Colonic mucosa (tissue), 4 donors: ENCODE measurements at regions not wholly inside any gene's neighbourhood (a gene's known extent, or its start where the extent isn't known, plus 50 kb on each side); places are given as distances from the start of the nearest gene placed in this dataset.

ENCODE experiments used
- DNase-seq: peaks from one replicate; pipeline ENCODE4 v3.0.0-alpha.2; 2020
- H3K27ac ChIP-seq: fragments of 200-600 bp; one replicate; pipeline ENCODE4 v1.8.0; 2021
- H3K27me3 ChIP-seq: fragments of 200-600 bp; one replicate; pipeline ENCODE4 v1.8.0; 2021
- H3K36me3 ChIP-seq: fragments of 200-600 bp; one replicate; pipeline ENCODE4 v1.8.0; 2021
- H3K4me1 ChIP-seq: fragments of 200-600 bp; one replicate; pipeline ENCODE4 v1.8.0; 2021; ENCODE audit warnings: mild to moderate bottlenecking
- H3K4me3 ChIP-seq: fragments of 200-600 bp; one replicate; pipeline ENCODE4 v1.8.0; 2021
- H3K9ac ChIP-seq, 2 donors: one replicate each; pipeline ENCODE4 v1.7.0; 2013; ENCODE audit warnings: control low read depth in 2 of 2, low read depth in 2 of 2, low read length in 2 of 2
- H3K9me3 ChIP-seq: fragments of 200-600 bp; one replicate; pipeline ENCODE4 v1.8.0; 2021
- CTCF ChIP-seq: fragments of 200-600 bp; IDR thresholded peaks from one replicate; pipeline ENCODE4 v1.8.0; 2022; ENCODE audit warnings: antibody characterized with exemption, mild to moderate bottlenecking
- intact Hi-C: fragments of 100-400 bp; cut with DNase I; formaldehyde crosslinking; loops from one replicate; pipeline ENCODE4 v1.14.1; 2022
- donor health status: healthy.
- donor health status: DM: no; HTN: no; CAD: no.
- donor health status: DM: no; HTN: no; CAD: no.

- Histone ChIP-seq H3K27ac (no peak overlapping the region), H3K9me3 (no peaks in the 10 kb centered on the region), H3K4me3 (no peak overlapping the region), H3K4me1 (no peaks in the 10 kb centered on the region), H3K27me3 (no peaks in the 10 kb centered on the region), H3K36me3 (no peaks in the 10 kb centered on the region), H3K9ac (no peak overlapping the region)
- intact Hi-C loops: no loop called here
- no peak for TF ChIP-seq CTCF
- no peak for DNase-seq
Observed at GRCh38 chr13:55528434-55528833, 1612.3 kb upstream of the PRR20A start.

DNA sequence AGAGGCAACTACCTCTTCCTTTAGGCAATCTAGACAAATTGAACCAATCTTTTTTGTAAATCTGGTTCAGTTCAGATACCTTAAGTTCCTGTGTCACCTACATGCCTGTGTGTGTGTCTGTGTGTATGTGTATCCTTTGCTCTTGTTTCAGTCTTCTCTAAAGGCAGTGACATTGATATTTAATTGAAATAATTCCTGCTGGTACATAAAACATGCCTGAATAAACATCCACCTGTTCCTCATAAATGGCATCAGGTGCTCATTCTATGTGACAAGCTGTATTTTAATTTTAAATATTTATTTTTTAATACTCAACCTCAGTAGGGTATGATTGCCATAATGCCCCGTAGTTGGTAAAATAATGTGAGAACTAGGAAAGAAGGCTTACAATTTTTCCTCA, 1606.4 kb upstream of the PRR20A start:
- no peak for TF ChIP-seq CTCF
- H3K9me3 ChIP-seq: no peaks in the 10 kb centered on the region
- intact Hi-C loops: no loop called here
- no peaks in the 10 kb centered on the region for H3K4me1 ChIP-seq
- H3K4me3 ChIP-seq: no peak overlapping the region
- H3K27me3 ChIP-seq: no peaks in the 10 kb centered on the region
- H3K9ac ChIP-seq: no peak overlapping the region
- H3K27ac ChIP-seq: no peak overlapping the region
- no peak for DNase-seq
- no peaks in the 10 kb centered on the region for H3K36me3 ChIP-seq

DNA sequence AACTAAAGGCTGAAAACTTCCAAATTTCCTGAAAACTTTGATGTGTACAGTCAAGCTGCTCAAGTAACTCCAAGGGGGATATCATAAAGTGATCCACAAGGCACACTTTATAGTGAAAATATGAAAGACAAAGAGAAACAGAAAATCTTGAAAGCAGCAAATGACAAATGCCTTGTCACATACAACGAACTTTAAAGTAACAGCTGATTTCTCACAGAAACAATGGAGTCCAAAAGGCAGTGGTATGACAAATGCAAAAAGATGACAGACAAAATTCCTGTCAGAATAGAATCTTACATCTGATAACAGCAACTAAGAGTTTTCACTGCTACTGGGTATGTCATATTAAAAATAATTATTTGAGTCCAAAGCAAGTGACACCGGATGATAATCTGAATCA, 1602.3 kb upstream of the PRR20A start:
- Histone ChIP-seq H3K36me3 (no peaks in the 10 kb centered on the region), H3K27me3 (no peaks in the 10 kb centered on the region), H3K4me3 (no peak overlapping the region), H3K27ac (no peak overlapping the region), H3K9ac (no peak overlapping the region), H3K4me1 (no peaks in the 10 kb centered on the region), H3K9me3 (no peaks in the 10 kb centered on the region)
- no peak for TF ChIP-seq CTCF
- no peak for DNase-seq
- intact Hi-C loops: no loop called here

DNA sequence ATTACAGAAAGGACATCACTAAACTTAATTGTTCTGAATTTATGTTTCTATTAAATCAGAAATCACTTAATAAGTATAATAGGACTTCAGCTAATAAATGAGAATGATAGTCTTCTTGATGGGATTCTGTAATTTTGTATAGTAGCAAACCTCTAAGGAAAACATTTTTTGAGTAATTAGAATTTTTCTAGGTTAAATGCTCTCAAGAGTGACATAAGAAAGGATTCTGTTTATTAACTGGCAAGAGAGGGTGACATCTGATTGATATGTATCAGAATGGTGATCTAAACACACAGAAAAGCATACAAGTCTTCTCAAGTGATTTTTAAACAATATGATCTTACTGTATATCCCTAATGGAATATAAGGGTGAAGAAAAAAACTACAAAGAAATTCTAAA, 1597.7 kb upstream of the PRR20A start:
- Histone ChIP-seq H3K27ac (no peak overlapping the region), H3K4me1 (no peaks in the 10 kb centered on the region), H3K27me3 (no peaks in the 10 kb centered on the region), H3K9me3 (no peaks in the 10 kb centered on the region), H3K9ac (no peak overlapping the region), H3K36me3 (no peaks in the 10 kb centered on the region), H3K4me3 (no peak overlapping the region)
- TF ChIP-seq CTCF: no peak
- DNase-seq: no peak
- intact Hi-C loops: no loop called here

DNA sequence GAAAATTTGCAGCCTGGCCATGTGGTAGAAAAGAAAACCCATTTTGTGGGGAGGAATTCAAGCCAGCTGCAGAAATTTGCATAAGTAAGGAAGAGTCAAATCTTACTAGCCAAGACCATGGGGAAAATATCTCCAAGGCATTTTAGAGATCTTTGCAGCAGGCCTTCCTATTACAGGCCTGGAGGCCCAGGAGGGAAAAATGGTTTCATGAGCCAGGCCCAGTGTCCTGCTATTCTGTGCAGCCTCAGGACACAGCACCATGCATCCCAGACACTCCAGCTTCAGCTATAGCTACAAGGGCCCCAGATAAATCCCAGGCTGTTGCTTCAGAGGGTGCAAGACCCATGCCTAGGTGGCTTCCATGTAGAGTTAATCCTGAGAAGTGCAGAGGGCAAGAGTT, 1590.1 kb upstream of the PRR20A start:
- intact Hi-C loops: no loop called here

More for the DNA sequence above, 1590.1 kb upstream of the PRR20A start:
- Histone ChIP-seq H3K27me3 (no peaks in the 10 kb centered on the region), H3K4me3 (no peak overlapping the region), H3K27ac (no peak overlapping the region), H3K4me1 (no peaks in the 10 kb centered on the region), H3K9ac (no peak overlapping the region), H3K36me3 (no peaks in the 10 kb centered on the region), H3K9me3 (no peaks in the 10 kb centered on the region)
- no peak for TF ChIP-seq CTCF
- DNase-seq: no peak
